Fibroblast of pulmonary artery (primary cell): ENCODE measurements at regions not wholly inside any gene's neighbourhood (a gene's known extent, or its start where the extent isn't known, plus 50 kb on each side); places are given as distances from the start of the nearest gene placed in this dataset.

Experiments used
- DNase-seq: peaks from one replicate; pipeline ENCODE4 v3.0.0-alpha.2; 2010; ENCODE audit warnings: low read depth
- H3K4me3 ChIP-seq: replicated peaks from 2 replicates; pipeline ENCODE4 v1.5.1; 2011; ENCODE audit warnings: low read depth, mild to moderate bottlenecking, control low read depth, low read length, moderate library complexity
- TF ChIP-seq, protein P1 (sequence below): IDR thresholded peaks from 2 replicates; pipeline ENCODE4 v1.5.1; 2011; ENCODE audit warnings: mild to moderate bottlenecking, control low read depth, low read length, inconsistent platforms; ENCODE audit errors: missing control alignments

DNA sequence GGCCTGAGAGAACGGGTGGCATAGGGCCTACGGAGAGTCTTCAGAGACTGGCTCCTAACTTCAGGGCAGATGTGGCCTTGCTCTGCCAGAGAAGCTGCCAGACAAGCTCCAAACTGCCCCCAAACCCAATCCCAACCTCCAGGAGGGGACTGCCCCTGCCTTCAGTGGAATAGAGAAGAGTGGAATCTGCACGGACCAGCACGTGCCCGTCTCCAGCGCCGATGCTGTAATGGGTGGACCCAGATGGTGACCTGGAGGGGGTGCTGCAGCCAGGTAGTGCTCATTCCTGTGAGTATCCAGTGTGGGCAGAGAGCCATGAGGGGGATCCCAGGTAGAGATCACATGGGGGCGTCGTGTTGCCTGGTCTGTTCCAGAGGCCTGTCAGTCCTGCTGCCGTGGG is 73.2 kb upstream of the NKX1-1 start:
- no peak overlapping the region for H3K4me3 ChIP-seq
- DNase-seq = no peak
- TF ChIP-seq, protein P1, sequence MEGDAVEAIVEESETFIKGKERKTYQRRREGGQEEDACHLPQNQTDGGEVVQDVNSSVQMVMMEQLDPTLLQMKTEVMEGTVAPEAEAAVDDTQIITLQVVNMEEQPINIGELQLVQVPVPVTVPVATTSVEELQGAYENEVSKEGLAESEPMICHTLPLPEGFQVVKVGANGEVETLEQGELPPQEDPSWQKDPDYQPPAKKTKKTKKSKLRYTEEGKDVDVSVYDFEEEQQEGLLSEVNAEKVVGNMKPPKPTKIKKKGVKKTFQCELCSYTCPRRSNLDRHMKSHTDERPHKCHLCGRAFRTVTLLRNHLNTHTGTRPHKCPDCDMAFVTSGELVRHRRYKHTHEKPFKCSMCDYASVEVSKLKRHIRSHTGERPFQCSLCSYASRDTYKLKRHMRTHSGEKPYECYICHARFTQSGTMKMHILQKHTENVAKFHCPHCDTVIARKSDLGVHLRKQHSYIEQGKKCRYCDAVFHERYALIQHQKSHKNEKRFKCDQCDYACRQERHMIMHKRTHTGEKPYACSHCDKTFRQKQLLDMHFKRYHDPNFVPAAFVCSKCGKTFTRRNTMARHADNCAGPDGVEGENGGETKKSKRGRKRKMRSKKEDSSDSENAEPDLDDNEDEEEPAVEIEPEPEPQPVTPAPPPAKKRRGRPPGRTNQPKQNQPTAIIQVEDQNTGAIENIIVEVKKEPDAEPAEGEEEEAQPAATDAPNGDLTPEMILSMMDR = no peak

DNA sequence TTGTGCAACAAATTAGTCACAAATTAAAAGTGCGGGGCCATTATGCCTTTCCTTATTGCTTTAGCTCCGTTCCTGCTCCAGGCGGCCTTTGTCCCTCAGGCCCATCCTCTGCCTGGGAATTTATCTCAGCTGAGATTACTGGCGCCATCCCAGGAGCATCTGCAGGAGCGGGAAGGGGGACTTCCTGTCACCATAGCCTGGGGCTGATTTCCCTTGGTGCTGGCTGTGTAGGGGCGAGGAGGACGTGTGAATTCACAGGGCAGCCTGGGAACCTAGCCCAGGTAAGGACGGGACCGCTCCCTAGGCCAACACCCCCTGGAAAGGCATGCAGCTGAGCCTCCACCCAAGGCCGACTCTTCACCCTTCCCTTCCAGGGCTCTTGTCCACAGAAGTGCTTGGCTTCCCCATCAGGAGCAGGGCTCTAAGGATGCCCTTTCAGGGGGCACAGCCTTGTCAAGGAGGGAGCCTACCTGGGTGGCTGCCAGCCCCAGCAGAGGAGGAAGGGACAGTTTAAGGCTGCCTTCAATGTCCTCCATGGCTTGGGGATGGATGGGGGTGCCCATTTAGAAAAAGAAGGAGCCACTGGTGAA is 72.6 kb upstream of the NKX1-1 start:
- DNase-seq = no peak
- no peak overlapping the region for H3K4me3 ChIP-seq
- TF ChIP-seq, protein P1 = no peak

DNA sequence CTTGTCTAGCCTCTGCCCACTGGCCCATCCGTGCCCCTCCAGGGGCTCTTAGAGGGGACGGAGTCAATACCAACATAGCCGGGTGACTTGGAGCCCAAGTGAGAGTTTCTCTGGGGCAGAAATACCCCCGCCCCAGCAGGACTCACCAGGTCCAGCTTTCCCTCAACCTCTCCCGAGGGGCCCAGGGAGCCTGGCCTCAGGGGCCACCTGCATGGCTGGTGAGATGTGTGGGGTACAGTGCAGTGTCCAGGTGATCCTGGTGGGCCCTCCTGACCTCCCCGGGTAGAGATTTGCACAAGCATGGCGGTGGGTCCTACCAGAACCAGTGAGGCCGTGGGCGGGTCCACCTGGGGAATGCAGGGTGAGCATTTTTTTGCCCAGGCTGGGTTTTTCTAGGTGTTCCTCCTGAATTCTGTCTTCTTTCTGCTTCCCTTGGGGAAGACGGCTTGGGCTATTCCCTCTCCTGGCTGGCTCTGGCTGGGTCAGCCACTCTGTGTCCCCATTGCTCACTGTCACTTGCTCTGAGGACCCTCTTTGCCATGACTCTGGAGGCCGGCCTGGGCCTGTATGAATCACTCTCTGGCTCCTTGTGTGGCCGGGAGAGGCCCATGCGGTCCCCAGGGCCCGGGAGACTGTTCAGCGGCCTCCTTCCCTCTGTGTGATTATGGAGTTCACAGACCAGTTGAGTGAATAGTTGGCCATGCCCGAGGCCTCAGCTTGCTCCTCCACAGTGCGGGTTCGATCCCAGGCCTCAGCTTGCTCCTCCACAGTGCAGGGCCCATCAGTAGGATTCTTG is 71.0 kb upstream of the NKX1-1 start:
- H3K4me3 ChIP-seq = no peak overlapping the region
- DNase-seq = no peak
- TF ChIP-seq, protein P1 = no peak

DNA sequence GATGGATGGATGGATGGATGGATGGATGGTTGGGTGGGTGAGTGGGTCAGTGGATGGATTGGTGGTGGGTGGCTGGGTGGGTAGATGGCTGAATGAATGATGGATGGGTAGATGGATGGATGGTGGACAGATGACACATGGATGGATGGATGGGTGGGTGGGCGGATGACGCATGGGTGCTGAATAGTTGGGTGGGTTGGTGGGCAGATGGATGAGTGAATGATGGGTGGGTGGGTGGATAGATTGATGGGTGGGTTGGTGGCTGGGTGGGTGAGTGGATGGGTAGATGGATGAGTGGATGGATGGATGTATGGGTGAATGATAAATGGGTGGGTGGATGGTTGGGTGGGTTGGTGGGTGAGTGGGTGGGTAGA is 69.9 kb upstream of the NKX1-1 start:
- no peak overlapping the region for H3K4me3 ChIP-seq
- no peak for DNase-seq
- TF ChIP-seq, protein P1 = no peak

DNA sequence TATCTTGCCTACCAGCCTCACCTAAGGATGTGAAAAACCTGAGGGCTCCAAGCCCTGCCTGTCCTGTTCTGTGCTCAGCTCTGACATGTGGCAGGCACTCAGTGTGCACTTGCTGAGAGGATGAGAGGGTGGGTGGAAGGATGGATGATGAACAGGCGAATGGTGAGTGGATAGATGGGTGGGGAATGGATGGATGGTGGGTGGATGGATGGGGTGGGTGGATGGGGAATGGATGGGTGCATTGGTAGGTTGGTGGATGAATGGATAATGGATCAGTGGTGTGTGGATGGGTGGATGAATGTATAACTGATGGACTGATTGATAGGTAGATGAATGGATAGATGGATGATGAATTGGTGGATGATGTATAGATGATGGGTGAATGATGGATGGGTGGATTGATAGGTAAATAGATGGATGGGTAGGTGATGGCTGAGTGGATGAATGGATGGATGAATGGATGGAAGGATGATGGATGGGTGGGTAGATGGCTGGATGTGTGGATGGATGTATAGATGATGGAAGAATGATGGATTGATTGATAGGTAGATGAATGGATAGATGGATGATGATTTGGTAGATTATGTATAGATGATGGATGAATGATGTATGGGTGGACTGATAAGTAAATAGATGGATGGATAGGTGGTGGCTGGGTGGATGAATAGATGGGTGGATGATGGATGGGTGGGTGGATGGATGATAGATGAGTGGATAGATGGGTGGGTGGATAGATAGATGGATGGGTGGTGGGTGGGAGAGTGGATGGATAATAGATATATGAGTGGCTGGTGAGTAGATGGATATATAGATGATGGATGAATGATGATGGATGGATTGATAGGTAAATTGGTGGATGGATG is 69.3 kb upstream of the NKX1-1 start:
- TF ChIP-seq, protein P1 = no peak
- DNase-seq = no peak

DNA sequence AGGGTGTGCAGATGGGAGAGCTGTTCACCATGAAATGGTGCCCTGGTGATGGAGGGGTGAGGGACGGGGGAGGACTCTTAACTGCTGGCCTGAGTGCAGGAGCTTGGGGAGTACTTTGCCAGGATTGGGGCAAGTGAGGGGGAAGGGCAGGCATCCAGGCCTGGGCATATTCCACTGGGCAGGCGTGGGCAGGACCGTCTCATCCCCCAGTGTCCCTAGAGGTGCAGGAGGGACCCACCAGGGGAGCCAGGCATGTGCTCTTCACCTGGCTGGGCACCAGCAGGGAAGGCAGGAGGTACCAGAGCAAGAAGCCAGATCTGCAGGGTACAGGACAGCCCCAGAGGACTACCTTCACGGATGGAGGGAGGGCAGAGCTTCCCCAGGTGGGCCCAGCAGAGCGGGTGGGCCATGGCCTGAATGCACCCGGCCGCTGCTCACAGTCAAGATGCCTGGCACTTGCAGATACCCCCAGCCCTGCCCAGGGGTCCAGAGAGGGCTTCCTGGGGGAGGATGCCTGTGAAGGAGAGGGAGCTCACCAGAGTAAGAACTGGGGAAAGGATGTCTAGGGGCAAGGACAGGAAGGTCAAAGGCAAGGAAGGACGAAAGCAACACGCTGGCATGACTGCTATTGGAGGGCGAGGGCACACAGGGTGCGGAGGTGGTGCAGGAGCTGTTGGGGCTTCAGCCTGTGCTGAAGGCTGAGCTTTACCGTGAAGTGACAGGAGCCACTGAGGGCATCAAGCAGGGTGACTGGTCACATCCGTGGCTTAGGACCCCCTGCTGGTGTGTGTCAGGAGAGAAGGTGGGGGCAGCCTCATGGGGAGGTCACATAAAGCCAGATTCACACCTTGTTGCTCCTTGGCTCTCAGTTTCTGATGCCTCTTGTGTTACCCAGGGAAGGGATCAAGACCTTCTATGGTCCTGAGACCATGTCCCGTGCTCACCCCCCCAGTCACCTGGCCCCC is 68.2 kb upstream of the NKX1-1 start:
- TF ChIP-seq, protein P1 = no peak
- H3K4me3 ChIP-seq = no peak overlapping the region
- DNase-seq = no peak

More for the DNA sequence above, 69.3 kb upstream of the NKX1-1 start:
- no peak overlapping the region for H3K4me3 ChIP-seq
